Mononuclear cell (primary cell): ENCODE measurements at regions not wholly inside any gene's neighbourhood (a gene's known extent, or its start where the extent isn't known, plus 50 kb on each side); places are given as distances from the start of the nearest gene placed in this dataset.
"Not testable (repeated sequence)": the region's sequence is repeated elsewhere in the genome, so short reads cannot be mapped to it uniquely, and the experiment has no call there.

Experiments
- H3K27me3 ChIP-seq: 2 replicates; pipeline ENCODE4 v1.6.0; 2011; ENCODE audit warnings: low read length, control low read depth; ENCODE audit not compliant: insufficient read depth
- H3K4me1 ChIP-seq: 2 replicates; pipeline ENCODE4 v1.5.1; 2011; ENCODE audit warnings: mild to moderate bottlenecking, low read length, control low read depth; ENCODE audit not compliant: insufficient read depth
- H3K4me3 ChIP-seq: 2 replicates; pipeline ENCODE4 v1.5.1; 2011; ENCODE audit warnings: mild to moderate bottlenecking, low read length, moderate library complexity
- H3K9me3 ChIP-seq: 2 replicates; pipeline ENCODE4 v1.5.1; 2011; ENCODE audit warnings: low read depth, mild to moderate bottlenecking, control low read depth, low read length

DNA sequence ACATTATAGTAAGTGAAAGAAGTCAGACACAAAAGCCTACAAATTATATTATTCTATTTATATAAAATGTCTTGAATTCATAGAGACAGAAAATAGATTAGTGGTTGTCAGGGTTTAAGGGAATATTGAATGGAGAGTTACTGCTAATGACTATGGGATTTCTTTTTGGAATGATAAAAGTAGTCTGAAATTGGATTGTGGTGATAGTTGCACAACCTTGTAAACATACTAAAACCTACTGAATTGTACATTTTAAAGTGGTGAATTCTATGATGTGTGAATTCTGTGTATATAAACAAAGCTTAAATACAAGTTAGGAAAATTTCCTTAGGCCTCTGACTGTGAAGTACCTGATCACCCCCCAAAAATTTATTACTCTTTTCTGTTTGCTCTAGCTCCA, 343.1 kb downstream of the TFAP2B start:
- Histone ChIP-seq H3K4me3 (no peak overlapping the region), H3K27me3 (no peaks in the 10 kb centered on the region), H3K9me3 (peaks cover 6% of the 10 kb centered on the region), H3K4me1 (no peaks in the 10 kb centered on the region)

DNA sequence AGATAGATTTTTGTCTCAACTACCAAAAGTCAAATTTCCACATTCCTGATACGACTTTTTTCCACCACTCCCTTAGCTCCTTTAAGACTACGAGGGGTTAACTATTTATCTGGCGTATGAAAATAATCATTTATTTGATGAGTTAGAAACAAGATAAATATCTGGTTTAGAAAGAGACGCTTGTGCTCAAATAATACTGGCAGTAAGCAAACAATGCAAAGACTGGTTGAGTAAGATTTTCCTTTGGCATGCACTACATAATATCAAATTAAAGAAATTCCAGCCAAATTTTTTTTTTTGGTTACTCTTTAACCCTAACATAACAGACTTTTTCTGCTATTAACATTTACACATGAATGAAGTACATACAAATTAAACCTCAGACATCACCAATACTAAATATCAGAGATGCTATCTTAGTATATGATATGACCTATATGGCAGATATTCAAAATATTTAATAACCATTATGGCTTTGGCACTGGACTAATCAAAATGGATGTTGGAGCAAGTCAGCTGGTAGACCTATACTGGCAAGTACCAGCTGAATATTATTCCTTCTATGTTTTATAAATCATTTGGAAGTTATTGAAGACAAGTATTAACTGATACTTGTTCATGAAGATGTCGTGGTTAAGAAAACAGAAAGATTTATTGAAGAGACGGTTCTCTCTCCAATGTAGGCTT, 345.3 kb downstream of the TFAP2B start:
- Histone ChIP-seq H3K27me3 (no peaks in the 10 kb centered on the region), H3K9me3 (peaks cover 13% of the 10 kb centered on the region), H3K4me3 (no peak overlapping the region), H3K4me1 (no peaks in the 10 kb centered on the region)

DNA sequence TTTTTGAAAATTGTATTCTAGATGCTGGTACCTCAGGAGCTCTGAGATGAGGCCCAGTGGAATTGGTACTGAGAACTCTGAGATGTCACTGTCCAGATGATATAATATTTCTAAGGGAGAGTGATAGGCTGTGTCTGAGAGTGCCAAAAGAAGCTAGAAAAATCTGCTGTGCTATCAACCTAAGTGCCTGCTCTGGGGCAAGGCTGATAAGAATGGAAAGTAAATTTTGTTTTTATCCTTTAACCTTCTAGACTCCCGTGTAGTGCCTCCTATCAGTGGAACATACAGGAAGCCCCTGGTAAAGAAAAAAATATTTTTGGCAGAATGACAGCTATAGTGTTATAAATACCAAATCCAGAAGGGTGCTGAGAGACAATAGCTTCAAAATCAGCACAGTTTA, 348.2 kb downstream of the TFAP2B start:
- Histone ChIP-seq H3K4me3 (no peak overlapping the region), H3K4me1 (no peaks in the 10 kb centered on the region), H3K9me3 (peaks cover 13% of the 10 kb centered on the region), H3K27me3 (no peaks in the 10 kb centered on the region)

DNA sequence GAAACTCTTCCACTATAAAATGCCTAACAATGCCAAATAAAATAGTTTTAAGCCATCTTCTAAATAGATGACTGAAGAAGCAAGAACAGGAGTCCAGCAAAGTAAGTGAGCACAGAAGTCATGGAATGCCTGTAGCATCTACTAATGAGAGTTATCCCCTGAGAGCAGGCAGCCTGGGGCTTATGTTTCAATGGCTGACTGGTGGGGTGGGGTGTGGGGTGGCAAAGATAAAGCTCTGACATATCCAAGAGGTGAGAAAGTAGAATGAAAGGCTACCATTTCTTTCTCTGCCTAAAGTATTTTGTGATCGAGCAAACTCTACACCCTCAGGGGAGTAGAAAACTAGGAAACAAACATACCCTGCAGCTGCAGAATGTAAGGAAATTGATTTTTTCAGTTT, 348.8 kb downstream of the TFAP2B start:
- Histone ChIP-seq H3K4me3 (no peak overlapping the region), H3K27me3 (no peaks in the 10 kb centered on the region), H3K4me1 (no peaks in the 10 kb centered on the region), H3K9me3 (peaks cover 13% of the 10 kb centered on the region)

DNA sequence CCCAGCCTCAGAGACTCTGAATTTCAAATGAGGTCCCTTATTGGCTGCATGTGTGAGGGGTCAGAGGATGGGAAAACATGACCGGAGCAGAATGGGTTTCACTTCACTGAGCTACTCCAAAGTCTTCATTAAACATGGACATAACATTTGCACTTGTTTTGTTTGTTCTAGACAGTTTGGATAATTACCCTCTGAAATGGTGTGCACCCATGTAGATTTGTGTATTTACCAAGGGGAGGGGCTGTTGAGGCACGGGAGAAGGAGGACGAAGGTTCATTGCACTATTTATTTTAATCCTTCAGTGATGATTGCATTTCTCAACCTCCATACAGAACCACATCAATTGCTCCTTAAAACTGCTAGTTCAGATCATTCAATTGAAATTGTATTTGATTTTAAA, 364.2 kb downstream of the TFAP2B start:
- no peaks in the 10 kb centered on the region for H3K27me3 ChIP-seq
- no peak overlapping the region for H3K4me3 ChIP-seq
- H3K9me3 ChIP-seq = no peaks in the 10 kb centered on the region
- H3K4me1 ChIP-seq = no peaks in the 10 kb centered on the region

DNA sequence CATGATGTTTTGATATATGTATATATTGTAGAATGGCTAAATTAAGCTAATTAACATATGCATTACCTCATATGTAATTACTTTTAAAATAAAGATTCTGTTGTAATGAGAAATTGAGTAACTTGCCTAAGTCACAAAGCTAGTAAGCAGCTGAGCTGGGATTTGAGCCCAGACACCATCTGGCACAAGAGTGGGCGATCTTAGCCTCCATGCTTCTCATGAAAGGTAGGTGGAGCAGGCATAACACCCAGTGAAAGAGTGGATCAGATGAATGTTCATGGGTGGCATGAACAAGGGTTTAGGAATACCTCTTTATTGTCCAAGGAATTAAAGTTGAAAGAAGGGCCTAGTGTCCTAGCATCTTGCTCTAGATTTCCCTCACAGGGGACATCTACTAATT, 365.4 kb downstream of the TFAP2B start:
- H3K9me3 ChIP-seq = no peaks in the 10 kb centered on the region

DNA sequence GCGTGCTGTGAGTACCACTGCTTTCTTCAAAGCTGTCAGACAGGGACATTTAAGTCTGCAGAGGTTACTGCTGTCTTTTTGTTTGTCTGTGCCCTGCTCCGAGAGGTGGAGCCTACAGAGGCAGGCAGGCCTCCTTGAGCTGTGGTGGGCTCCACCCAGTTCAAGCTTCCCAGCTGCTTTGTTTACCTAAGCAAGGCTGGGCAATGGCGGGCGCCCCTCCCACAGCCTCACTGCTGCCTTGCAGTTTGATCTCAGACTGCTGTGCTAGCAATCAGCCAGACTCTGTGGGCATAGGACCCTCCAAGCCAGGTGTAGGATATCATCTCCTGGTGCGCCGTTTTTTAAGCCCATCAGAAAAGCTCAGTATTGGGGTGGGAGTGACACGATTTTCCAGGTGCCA, 374.5 kb downstream of the TFAP2B start:
- H3K4me3 ChIP-seq, H3K27me3 ChIP-seq, H3K9me3 ChIP-seq, H3K4me1 ChIP-seq: not testable (repeated sequence)

More for the DNA sequence above, 365.4 kb downstream of the TFAP2B start:
- no peaks in the 10 kb centered on the region for H3K27me3 ChIP-seq
- no peaks in the 10 kb centered on the region for H3K4me1 ChIP-seq
- H3K4me3 ChIP-seq = no peak overlapping the region

DNA sequence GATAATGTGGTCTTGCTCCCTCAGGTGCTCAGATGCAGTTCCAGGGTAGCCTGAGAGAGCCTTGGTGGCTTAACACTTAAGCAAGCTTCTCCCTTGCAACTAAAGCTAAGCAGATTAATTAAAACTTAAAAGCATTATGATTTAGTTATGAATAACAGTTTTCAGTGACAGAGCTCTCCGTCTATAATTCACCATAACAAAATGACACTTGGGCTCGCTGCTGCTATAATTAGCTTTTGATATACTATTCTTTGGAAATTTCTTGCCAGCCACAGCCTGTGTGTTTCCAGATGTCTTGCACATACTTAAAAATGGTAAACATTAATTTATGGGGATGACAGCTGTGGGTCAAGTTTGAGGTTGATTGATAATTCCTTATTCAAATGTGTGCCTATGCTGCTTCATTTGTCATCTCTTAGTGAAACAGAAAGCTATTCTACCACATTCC, 380.5 kb downstream of the TFAP2B start:
- no peaks in the 10 kb centered on the region for H3K27me3 ChIP-seq

DNA sequence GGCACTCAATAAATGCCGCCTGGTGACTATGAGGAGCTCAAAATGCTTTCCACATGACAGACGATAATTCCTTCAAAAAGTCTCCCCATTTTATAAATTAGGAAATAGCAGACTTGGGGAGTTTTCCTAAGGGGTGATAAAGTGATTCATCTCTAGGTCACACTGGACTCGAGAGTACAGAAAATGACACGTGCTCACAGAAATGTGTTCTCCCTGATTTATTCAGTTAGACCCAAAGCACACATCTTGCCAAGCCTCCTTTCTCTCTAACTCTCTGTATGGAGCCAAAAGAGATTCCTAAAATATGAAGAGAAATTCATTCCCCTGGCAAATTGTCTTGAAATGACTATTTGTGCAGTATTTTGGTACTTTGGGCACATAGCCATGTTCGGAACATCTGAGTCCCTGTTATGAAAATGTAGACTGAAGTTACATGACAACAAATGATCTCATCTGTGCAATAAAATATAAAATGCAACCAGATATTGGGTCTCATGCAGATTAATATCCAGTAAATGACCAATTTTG, 381.1 kb downstream of the TFAP2B start:
- H3K9me3 ChIP-seq = no peaks in the 10 kb centered on the region
- H3K4me3 ChIP-seq = no peak overlapping the region
- no peaks in the 10 kb centered on the region for H3K4me1 ChIP-seq
- H3K27me3 ChIP-seq = no peaks in the 10 kb centered on the region

More for the DNA sequence above, 380.5 kb downstream of the TFAP2B start:
- no peak overlapping the region for H3K4me3 ChIP-seq
- no peaks in the 10 kb centered on the region for H3K9me3 ChIP-seq
- no peaks in the 10 kb centered on the region for H3K4me1 ChIP-seq

DNA sequence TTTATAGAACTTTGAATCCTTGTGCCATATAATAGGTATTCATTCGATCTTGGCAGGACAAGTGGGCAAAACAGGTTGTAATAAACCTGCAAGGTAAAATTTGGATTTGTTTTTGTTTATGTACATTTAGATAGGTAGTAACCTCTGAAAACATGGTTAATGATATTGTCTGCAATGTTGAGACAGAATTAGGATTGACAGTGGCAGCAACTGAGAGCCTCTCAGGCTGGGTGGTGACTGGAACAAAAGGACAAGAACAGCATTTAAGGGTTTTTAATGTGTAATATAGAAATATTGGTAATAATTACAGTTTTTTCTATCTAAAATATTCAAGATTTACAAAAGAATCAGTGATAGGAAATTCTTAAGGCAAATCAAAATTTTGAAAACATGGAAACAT, 382.0 kb downstream of the TFAP2B start:
- Histone ChIP-seq H3K4me1 (no peaks in the 10 kb centered on the region), H3K9me3 (no peaks in the 10 kb centered on the region), H3K27me3 (no peaks in the 10 kb centered on the region), H3K4me3 (no peak overlapping the region)

DNA sequence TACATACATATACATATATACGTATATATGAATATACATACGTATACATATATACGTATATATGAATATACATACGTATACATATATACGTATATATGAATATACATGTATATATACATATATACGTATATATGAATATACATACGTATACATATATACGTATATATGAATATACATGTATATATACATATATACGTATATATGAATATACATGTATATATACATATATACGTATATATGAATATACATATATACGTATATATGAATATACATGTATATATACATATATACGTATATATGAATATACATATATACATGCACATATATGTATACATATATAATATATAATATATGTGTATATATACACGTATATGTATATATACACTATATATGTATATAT, 384.0 kb downstream of the TFAP2B start:
- not testable (repeated sequence) for H3K27me3 ChIP-seq, H3K4me1 ChIP-seq, H3K4me3 ChIP-seq, H3K9me3 ChIP-seq

DNA sequence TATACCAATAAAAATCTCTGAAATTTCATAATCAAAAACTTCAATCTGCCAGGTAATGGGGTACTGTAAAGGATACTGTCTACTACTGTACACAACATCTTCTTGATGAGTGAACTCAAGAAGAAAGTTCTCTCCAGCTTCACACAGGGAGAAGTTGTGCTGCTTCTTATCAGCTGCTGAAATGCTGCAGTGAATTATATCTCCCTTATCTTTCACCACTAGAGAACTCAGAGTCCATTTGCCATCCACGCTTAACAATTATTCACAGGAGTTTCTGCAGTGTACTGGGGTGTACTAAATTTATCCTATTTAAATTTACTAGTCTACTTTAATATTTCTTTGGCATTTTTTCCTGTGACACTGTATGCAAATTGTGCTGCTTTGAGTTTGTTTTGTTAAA, 384.8 kb downstream of the TFAP2B start:
- H3K4me3 ChIP-seq = no peak overlapping the region

DNA sequence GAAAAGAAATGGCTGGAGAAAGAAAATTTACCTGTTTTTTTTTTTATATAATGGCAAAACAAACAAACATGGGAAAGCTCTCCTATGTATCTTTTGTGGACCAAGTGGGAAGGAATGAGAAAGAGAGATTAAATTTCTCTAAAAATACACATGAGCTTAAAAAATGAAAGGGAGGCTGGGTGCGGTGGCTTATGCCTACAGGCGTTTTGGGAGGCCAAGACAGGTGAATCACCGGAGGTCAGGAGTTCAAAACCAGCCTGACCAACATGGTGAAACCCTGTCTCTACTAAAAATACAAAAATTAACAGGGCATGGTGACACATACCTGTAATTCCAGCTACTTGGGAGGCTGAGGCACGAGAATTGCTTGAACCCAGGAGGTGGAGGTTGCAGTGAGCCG, 388.0 kb downstream of the TFAP2B start:
- not testable (repeated sequence) for H3K4me1 ChIP-seq, H3K4me3 ChIP-seq, H3K9me3 ChIP-seq, H3K27me3 ChIP-seq

More for the DNA sequence above, 384.8 kb downstream of the TFAP2B start:
- no peaks in the 10 kb centered on the region for H3K9me3 ChIP-seq
- H3K4me1 ChIP-seq = no peaks in the 10 kb centered on the region
- H3K27me3 ChIP-seq = no peaks in the 10 kb centered on the region

DNA sequence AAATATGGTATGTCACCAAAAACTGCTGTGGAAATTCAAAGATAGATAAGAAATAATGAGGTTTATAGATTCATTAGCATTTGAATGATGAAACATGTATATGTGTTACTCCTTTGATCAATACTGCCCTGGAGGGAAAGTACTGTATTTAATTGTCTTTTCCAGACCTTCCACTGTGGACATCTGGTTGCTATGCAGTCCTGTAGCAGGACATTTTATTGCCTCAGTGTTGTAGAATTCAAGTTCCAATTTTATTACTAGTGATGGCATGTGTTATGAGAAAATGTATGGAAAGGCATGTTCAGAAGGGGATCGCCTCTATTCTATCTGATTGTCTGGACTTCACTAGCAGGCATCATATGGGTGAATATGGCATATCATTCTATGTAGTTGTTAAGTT, 391.0 kb downstream of the TFAP2B start:
- Histone ChIP-seq H3K4me3 (no peak overlapping the region), H3K9me3 (no peaks in the 10 kb centered on the region), H3K4me1 (no peaks in the 10 kb centered on the region), H3K27me3 (no peaks in the 10 kb centered on the region)

DNA sequence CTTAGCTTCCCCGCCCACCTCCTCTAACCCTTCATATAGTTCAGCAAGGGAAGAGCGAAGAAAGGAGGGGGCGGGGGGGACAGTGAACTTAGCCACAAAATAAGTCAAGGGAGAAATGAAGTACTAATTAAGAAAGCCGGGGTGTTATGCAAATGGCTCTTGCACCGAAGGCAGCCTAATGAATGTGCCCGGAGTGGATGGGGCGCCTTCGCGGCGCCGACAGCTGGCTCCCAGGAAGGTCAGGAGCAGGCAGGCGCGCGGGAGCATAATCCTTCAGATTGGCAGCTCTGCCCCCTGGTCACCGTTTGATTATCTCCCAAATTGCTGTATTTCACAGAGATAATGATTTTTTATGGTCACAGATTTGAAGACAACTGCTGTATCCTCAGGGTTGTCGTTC, 395.1 kb downstream of the TFAP2B start:
- Histone ChIP-seq H3K27me3 (no peaks in the 10 kb centered on the region), H3K9me3 (no peaks in the 10 kb centered on the region), H3K4me3 (no peak overlapping the region), H3K4me1 (no peaks in the 10 kb centered on the region)

DNA sequence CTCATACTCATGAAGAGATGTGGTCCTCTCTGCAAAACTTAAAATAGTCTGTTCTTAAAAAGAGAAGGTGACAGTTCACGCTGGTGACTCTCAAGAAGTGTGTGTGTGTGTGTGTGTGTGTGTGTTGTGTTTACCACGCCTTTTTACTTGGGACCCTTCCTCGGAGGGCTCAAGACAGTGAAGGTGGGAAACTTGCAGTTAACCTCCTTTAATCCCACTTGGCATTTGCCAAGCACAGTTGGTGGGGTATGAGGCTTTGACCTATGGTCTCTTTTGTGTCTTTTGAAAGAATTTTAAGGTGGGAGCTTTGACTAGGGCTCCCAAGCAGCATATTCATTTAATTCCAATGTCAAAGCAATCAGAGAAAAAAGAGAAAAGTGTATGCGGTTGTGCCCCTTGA, 395.8 kb downstream of the TFAP2B start:
- Histone ChIP-seq H3K4me1 (no peaks in the 10 kb centered on the region), H3K9me3 (no peaks in the 10 kb centered on the region), H3K4me3 (no peak overlapping the region), H3K27me3 (no peaks in the 10 kb centered on the region)
